ENCODE measurements at regions not wholly inside any gene's neighbourhood (a gene's known extent, or its start where the extent isn't known, plus 50 kb on each side); places are given as distances from the start of the nearest gene placed in this dataset.

GRCh38 chr11:95608093-95608492, 181.5 kb downstream of the FAM76B start:
- DNase-seq (ENCODE audit: low spot score), result no peak
- POLR2A ChIA-PET (ENCODE audit: low non-redundant PET), result no interaction called here
- CTCF ChIA-PET, result no interaction called here
- H3K27ac ChIP-seq, result no peak overlapping the region
- TF ChIP-seq CTCF (conservative IDR thresholded peaks at IDR 0.05; ENCODE audit: low read depth), result no peak

GRCh38 chr11:95606824-95607223, 182.8 kb downstream of the FAM76B start:
- no peak for DNase-seq (ENCODE audit: low spot score)
- ChIA-PET CTCF (no interaction called here), POLR2A (ENCODE audit: low non-redundant PET) (no interaction called here)
- TF ChIP-seq CTCF (conservative IDR thresholded peaks at IDR 0.05; ENCODE audit: low read depth), result no peak
- no peak overlapping the region for H3K27ac ChIP-seq

GRCh38 chr11:95605271-95605940, 184.2 kb downstream of the FAM76B start:
- H3K27ac ChIP-seq, result no peak overlapping the region
- CTCF ChIA-PET, result interaction anchor here (0.6 kb wide), 1 partner anchor 41 kb away, joined by 3 read pairs; no protein-coding TSS in a partner anchor
- no peak for DNase-seq (ENCODE audit: low spot score)
- POLR2A ChIA-PET (ENCODE audit: low non-redundant PET), result no interaction called here
- TF ChIP-seq CTCF (conservative IDR thresholded peaks at IDR 0.05; ENCODE audit: low read depth), result no peak

DNA sequence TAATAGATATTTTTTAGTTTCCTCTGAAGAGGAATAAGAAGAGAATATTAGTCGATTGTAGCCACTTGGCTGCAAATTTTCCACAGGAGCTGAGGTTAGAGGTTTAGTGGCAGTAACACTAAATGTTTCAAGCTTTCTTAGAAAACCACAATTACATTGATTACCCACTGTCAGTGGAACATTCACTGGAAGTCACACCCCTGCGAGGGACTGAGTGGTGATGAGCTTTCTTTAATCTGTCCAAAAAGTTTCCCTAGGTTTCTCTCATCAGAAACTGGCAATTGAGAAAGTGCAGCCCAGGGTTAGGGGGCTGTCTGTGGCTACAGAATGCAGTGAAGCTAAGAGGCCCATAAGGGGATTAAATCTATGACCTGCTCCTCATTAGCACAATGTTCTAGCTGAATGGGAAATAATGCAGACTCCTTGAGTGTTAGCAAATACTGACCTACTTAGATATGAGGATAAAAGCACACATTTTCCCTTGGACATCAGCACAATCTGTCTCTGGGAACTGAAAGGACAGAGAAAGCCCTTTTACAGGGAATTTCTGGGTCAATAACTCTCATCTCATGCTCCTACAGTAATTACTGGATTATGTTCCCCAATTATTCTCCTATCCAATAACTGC, 189.5 kb downstream of the FAM76B start:
- DNase-seq (ENCODE audit: low spot score), result no peak
- POLR2A ChIA-PET (ENCODE audit: low non-redundant PET), result no interaction called here
- TF ChIP-seq CTCF (conservative IDR thresholded peaks at IDR 0.05; ENCODE audit: low read depth), result no peak

DNA sequence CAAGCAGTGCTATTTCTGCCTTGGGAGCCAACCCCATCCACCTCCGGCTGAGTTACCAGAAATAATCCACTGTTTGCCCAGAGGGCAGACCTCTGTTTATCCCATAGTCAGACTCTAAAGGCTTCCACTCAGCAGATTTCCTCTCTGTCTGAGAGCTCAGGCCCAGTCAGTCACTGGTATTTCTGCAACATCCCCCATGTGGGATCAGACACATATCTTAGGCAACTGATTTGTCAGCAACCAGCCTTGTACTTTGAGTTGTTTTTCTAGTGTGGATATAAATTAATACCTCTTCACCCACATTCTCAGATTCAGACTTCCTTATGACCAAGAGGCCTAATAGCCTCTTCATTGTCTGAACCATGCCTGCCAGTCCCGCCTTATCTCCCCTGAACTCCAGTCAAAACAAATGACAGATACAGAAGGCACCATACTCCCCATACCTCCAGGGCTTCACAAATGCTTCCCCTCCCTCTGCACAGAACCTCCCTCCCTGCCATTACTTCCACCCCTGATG, 193.6 kb downstream of the FAM76B start:
- TF ChIP-seq CTCF (conservative IDR thresholded peaks at IDR 0.05; ENCODE audit: low read depth), result no peak
- no peak overlapping the region; the same call in 1 of the 2 replicates for H3K27ac ChIP-seq
- no peak for DNase-seq (ENCODE audit: low spot score)
- CTCF ChIA-PET, result interaction anchor here (0.6 to 1.2 kb wide), 2 partner anchors 83 to 430 kb away, joined by 3 read pairs; no protein-coding TSS in a partner anchor
- POLR2A ChIA-PET (ENCODE audit: low non-redundant PET), result no interaction called here

More for the DNA sequence above, 189.5 kb downstream of the FAM76B start:
- no peak overlapping the region for H3K27ac ChIP-seq
- CTCF ChIA-PET, result no interaction called here

DNA sequence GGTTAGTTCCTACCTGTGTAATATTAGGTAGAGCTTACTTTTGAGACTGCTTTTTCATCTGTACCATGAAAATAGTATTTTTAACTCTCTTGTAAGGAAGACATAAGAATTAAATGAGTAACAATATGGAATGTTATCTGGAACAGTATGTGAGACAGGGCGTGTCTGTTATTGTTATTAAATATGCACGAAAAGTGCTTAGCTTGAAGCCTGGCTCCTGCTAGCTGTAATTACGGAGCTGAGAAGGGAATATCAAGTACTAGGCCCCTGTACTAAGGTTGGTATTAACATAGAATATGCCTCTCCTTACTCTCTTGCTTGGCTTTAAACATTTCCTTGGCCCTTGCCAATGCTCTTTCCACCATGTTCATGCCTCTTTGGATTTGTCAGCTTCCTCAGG, 194.0 kb downstream of the FAM76B start:
- no peak overlapping the region; the same call in 1 of the 2 replicates for H3K27ac ChIP-seq
- TF ChIP-seq CTCF (conservative IDR thresholded peaks at IDR 0.05; ENCODE audit: low read depth), result no peak
- DNase-seq (ENCODE audit: low spot score), result no peak
- POLR2A ChIA-PET (ENCODE audit: low non-redundant PET), result no interaction called here
- CTCF ChIA-PET, result interaction anchor here (0.6 to 1.2 kb wide), 2 partner anchors 83 to 429 kb away, joined by 3 read pairs; no protein-coding TSS in a partner anchor

All from RWPE1 (cell line).